ENCODE measurements at regions not wholly inside any gene's neighbourhood (a gene's known extent, or its start where the extent isn't known, plus 50 kb on each side); places are given as distances from the start of the nearest gene placed in this dataset.

DNA sequence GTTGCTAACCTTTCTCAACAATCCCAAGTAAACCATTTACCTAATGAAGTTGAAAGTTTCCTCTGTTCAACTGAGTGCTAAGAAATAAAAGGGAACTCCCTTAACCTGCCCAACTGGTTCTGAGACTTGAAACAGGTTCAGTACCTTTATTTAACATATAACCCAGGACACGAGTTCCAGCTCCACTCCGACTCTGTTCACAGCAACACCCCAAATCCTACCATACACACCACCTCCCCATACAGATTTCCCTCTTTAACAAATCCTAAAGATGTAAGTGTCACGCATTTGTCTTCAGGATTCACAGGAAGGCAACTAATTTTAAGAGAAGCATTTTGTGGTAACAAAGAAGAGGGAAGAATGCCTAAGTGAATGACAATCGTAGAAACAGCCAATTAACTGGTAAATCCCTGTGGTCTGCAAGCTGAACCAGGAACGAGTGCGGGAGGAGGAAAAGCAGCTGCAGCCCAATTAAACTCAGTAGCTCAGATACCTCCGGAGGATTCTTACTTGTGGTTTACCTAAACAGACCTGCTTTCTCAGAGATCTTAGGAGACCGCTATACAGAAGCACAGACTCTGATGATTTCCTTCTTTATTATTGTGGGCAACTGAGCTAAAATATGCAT is 134.5 kb upstream of the MAGI3 start:
- in situ Hi-C loops (cut with HindIII; ENCODE audit: low sequenced_read_pairs), result loop anchor here (5.0 kb wide), 1 partner anchor 51 kb away; no protein-coding TSS in a partner anchor

DNA sequence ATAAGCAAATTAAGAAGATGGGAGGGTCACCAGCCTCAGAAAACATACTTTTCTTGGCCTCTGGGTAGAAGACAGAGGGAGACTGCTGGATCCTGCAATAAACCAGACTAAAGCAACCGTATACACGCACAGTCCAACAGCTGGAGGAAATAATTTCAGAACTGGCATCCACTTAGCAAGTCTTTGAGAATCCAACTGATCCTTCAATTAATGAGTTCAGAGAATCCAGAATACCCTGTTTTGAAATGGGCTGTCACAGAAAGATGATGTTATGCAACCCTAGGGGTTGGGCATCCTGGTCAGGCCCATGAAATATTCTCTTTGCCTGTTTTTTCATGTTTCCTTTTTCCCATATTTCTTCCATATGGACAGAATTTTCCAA is 134.0 kb upstream of the MAGI3 start:
- in situ Hi-C loops (cut with HindIII; ENCODE audit: low sequenced_read_pairs), result loop anchor here (5.0 kb wide), 1 partner anchor 51 kb away; no protein-coding TSS in a partner anchor

DNA sequence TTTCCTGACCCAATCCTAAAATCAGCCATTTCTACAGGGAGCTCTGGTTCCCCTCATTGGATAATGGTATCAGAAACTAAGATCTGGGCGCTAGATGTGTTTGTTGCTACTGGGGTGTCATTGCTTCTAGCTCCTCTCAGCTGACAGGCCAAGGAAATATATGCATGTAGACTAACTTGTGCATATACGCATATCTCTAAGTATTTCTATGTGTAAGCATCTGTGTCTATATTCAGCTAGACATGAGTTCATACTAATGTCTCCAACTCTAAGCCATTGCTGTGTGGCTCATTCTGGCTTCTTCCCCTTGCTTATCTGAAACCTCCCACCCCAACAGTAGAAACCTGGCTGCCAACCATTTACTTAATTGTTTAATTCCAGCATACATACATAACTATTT is 130.3 kb upstream of the MAGI3 start:
- in situ Hi-C loops (cut with HindIII; ENCODE audit: low sequenced_read_pairs), result loop anchor here (5.0 kb wide), 1 partner anchor 47 kb away; no protein-coding TSS in a partner anchor

- in situ Hi-C loops (cut with HindIII; ENCODE audit: low sequenced_read_pairs), result no loop called here
These were observed 125.1 kb upstream of the MAGI3 start for GRCh38 chr1:113265196-113265595.

GRCh38 chr1:113266788-113267187 is 123.5 kb upstream of the MAGI3 start:
- in situ Hi-C loops (cut with HindIII; ENCODE audit: low sequenced_read_pairs), result no loop called here

GRCh38 chr1:113269168-113269963 is 120.9 kb upstream of the MAGI3 start:
- in situ Hi-C loops (cut with HindIII; ENCODE audit: low sequenced_read_pairs), result no loop called here

GRCh38 chr1:113271039-113271438 is 119.3 kb upstream of the MAGI3 start:
- in situ Hi-C loops (cut with HindIII; ENCODE audit: low sequenced_read_pairs), result no loop called here

- in situ Hi-C loops (cut with HindIII; ENCODE audit: low sequenced_read_pairs), result no loop called here
These were observed 115.2 kb upstream of the MAGI3 start for GRCh38 chr1:113275083-113275482.

DNA sequence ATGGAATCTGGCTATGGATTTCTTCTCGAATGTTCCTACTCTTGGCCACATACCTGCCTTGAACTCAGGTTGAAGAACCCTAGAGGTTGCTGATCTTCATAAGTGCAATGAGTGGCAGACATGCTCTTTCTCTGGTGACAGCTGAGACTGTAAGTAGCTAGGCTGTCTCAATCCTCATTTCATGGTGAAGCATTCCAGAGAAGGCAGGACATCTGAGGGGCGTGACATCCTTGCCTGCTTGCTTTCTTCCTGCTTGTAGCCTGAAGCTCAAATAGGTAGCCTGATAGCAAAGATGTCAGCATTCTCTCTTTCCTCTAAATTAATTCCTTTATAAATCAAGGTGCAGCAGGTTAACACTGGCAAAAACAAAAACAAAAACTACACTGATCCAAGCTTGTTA is 114.6 kb upstream of the MAGI3 start:
- in situ Hi-C loops (cut with HindIII; ENCODE audit: low sequenced_read_pairs), result no loop called here

- in situ Hi-C loops (cut with HindIII; ENCODE audit: low sequenced_read_pairs), result no loop called here
These were observed 113.8 kb upstream of the MAGI3 start for GRCh38 chr1:113276507-113276906.

- in situ Hi-C loops (cut with HindIII; ENCODE audit: low sequenced_read_pairs), result no loop called here
These were observed 111.9 kb upstream of the MAGI3 start for GRCh38 chr1:113278371-113278770.

- in situ Hi-C loops (cut with HindIII; ENCODE audit: low sequenced_read_pairs), result no loop called here
These were observed 111.5 kb upstream of the MAGI3 start for GRCh38 chr1:113278777-113279176.

DNA sequence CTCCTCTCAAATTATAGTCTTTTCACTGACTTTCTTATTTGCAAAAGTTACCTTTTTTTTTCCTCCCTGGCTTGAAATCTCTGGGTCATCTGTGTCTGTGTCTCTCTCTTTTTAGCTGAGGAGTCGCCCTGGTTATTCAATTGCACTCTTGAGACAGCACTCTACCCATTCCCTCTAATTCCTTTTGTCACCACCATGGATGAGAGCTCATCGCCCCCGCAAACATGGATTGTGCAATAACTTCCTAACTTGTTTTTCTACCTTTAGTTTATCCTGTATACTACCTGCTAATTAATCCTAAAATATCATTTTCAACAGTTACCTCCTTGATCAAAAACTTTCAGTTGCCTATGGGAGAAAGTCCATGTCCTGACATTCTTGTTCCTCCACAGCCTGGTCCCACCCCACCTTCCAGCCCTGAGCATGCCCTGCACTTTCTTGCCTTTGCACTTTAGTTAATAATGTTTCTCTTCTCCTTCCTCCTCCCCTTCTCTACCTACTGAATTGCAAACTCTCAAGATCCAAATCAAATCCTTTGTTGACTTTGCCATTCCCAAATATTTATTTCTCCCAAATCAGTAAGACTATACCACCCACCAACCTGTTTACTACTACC is 110.4 kb upstream of the MAGI3 start:
- in situ Hi-C loops (cut with HindIII; ENCODE audit: low sequenced_read_pairs), result no loop called here

- in situ Hi-C loops (cut with HindIII; ENCODE audit: low sequenced_read_pairs), result no loop called here
These were observed 109.7 kb upstream of the MAGI3 start for GRCh38 chr1:113280581-113280980.

DNA sequence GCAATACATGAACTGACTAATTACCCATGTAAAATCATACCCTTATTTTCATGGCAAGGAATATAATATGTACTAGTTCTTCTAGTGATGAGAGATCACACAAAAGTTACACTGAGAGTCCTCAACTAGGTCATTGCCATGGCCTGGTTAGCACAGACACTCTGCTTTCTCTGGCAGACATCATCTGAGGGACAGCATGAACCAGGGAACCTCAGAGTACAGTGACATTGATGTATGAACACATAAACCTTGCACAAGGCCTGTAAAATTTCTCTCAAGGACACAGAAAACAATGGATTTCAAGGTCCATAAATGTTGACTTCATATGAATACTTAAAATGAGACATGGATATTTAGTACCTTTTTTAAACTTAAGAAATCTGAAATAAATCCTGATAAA is 108.8 kb upstream of the MAGI3 start:
- in situ Hi-C loops (cut with HindIII; ENCODE audit: low sequenced_read_pairs), result no loop called here

GRCh38 chr1:113282008-113282892 is 108.1 kb upstream of the MAGI3 start:
- in situ Hi-C loops (cut with HindIII; ENCODE audit: low sequenced_read_pairs), result no loop called here

DNA sequence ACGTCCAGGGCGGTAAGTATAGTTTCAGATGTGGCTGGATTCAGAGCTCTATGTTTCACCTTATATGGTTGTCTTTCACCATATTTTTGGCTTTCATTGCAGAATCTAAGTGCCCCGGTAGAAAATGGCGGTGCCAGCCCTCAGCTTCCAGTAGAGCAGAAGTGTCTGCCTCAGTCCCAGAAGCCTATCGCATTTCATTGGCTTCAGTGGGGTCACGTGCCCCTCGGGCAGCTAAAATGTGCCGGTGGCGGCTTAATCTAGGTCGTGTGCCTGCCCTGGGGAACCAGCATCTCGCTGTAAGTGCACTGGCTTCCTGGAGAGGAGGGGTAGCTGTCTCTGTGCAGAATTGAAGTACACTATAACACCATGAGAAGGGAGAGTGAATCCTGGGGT is 107.4 kb upstream of the MAGI3 start:
- in situ Hi-C loops (cut with HindIII; ENCODE audit: low sequenced_read_pairs), result no loop called here

- in situ Hi-C loops (cut with HindIII; ENCODE audit: low sequenced_read_pairs), result no loop called here
These were observed 106.4 kb upstream of the MAGI3 start for GRCh38 chr1:113283914-113284313.

DNA sequence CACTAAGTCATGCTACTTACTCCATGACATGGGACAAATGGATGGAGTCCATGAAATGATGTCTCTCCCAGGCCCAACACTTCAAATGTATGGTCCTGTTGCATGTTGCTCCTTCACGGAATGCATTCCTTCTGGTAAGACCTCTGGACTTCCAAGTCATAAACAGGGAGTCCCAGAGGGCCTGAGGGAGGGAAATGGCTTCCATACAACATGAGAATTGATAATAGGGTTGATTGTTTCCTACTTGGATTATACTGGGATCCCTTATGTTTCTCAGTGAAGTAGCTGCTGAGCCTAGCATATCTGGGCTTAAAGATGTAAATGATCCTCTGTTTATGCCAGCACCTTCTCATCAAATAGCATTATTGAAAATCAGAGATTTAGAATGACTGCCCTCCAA is 104.2 kb upstream of the MAGI3 start:
- in situ Hi-C loops (cut with HindIII; ENCODE audit: low sequenced_read_pairs), result no loop called here

DNA sequence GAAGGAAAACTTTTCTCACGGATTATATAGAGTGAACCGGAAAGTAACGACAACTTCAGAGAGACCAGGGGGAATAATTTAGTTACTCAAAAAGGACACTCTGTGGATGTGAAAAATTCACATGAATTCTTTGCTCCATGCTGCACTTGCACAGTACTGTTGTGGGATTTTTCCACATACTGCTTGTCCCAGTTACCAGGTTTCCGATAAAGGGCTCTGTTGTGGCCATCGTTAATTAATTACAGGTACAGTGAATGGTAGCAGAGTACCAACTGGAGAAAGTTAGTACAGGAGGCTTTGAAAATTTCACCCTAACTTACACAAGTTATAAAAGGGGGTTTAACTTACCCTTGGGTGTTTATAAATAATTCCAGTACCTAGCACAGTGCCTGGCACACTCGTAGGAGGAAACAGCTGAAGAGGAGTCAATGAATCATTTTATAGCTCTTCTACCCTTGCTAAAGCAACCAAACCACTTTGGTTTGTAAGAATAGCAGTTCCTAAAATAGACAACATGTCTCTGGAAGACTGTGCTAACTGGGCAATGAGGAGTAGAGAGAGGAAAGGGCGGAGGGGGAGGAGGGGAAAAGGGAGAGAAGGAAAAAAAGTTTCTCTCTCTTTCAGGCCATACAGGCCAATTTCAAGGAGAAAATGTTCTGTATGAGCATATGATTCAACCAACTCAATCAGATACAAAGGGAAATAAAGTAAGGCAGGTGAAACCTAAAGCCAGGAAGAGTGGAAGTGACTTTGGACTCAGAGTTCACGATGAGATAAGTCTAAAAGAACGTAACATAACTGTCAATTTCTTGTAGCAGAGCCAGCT is 98.3 kb upstream of the MAGI3 start:
- in situ Hi-C loops (cut with HindIII; ENCODE audit: low sequenced_read_pairs), result no loop called here

Measured in endothelial cell of hepatic sinusoid (primary cell).